HL-60 (cell line): ENCODE measurements at regions not wholly inside any gene's neighbourhood (a gene's known extent, or its start where the extent isn't known, plus 50 kb on each side); places are given as distances from the start of the nearest gene placed in this dataset.
"Not testable (repeated sequence)": the region's sequence is repeated elsewhere in the genome, so short reads cannot be mapped to it uniquely, and the experiment has no call there.

ENCODE experiments used
- DNase-seq, 2 experiments: peaks; one replicate each; pipeline ENCODE4 v3.0.0-alpha.2; 2010 to 2020; ENCODE audit warnings: low read depth in 1 of 2, low spot score in 1 of 2
- H3K27ac ChIP-seq: fragments of 250-450 bp; sonication (Bioruptor Pico); replicated peaks from 2 replicates; pipeline ENCODE4 v1.5.1; 2020; ENCODE audit warnings: mild to moderate bottlenecking, moderate library complexity
- H3K27me3 ChIP-seq: fragments of 250-450 bp; sonication (Bioruptor Pico); 2 replicates; pipeline ENCODE4 v1.5.1; 2021; ENCODE audit warnings: mild to moderate bottlenecking, moderate library complexity; ENCODE audit not compliant: insufficient read depth, poor library complexity, severe bottlenecking
- H3K4me3 ChIP-seq: replicated peaks from 2 replicates; pipeline ENCODE4 v1.5.1; 2011; ENCODE audit warnings: mild to moderate bottlenecking, control low read depth, low read length; ENCODE audit not compliant: insufficient read depth
- GABPA ChIP-seq: IDR thresholded peaks from 2 replicates; pipeline ENCODE4 v1.6.1; 2012; ENCODE audit warnings: low read depth
- POLR2AphosphoS5 ChIP-seq: IDR thresholded peaks from 2 replicates; pipeline ENCODE4 v1.6.1; 2012; ENCODE audit warnings: low read depth
- SPI1 ChIP-seq: IDR thresholded peaks from 2 replicates; pipeline ENCODE4 v1.6.1; 2012; ENCODE audit warnings: low read depth, mild to moderate bottlenecking, borderline replicate concordance
- TF ChIP-seq, protein P1 (sequence below): IDR thresholded peaks from 2 replicates; pipeline ENCODE4 v1.6.1; 2012; ENCODE audit warnings: low read depth; ENCODE audit not compliant: insufficient replicate concordance
- TF ChIP-seq, protein P2 (sequence below): IDR thresholded peaks from one replicate; pipeline ENCODE4 v1.5.1; 2011; ENCODE audit warnings: low read length, control low read depth, inconsistent platforms; ENCODE audit not compliant: insufficient read depth

DNA sequence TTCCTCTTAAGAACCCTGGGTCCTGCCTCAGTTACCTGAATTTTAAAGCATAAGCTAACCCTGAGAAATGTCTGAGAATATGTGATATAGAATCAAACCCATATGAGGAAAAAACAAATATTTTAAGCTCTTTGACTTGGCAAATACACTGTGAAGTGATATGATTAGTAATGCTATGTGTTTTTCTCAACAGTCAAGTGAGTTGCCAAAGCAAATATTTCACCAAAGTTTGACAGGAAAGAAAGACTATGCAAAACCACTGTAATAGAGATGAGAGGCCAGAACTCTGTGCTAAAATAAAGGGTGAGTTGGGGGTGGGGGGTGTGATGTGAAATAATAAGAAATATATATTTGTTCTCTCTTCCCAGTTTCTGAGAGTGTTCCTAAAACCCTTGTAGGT lies 613.5 kb upstream of the CCDC179 start:
- TF ChIP-seq, protein P1, sequence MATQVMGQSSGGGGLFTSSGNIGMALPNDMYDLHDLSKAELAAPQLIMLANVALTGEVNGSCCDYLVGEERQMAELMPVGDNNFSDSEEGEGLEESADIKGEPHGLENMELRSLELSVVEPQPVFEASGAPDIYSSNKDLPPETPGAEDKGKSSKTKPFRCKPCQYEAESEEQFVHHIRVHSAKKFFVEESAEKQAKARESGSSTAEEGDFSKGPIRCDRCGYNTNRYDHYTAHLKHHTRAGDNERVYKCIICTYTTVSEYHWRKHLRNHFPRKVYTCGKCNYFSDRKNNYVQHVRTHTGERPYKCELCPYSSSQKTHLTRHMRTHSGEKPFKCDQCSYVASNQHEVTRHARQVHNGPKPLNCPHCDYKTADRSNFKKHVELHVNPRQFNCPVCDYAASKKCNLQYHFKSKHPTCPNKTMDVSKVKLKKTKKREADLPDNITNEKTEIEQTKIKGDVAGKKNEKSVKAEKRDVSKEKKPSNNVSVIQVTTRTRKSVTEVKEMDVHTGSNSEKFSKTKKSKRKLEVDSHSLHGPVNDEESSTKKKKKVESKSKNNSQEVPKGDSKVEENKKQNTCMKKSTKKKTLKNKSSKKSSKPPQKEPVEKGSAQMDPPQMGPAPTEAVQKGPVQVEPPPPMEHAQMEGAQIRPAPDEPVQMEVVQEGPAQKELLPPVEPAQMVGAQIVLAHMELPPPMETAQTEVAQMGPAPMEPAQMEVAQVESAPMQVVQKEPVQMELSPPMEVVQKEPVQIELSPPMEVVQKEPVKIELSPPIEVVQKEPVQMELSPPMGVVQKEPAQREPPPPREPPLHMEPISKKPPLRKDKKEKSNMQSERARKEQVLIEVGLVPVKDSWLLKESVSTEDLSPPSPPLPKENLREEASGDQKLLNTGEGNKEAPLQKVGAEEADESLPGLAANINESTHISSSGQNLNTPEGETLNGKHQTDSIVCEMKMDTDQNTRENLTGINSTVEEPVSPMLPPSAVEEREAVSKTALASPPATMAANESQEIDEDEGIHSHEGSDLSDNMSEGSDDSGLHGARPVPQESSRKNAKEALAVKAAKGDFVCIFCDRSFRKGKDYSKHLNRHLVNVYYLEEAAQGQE, result no peak
- TF ChIP-seq, protein P2, sequence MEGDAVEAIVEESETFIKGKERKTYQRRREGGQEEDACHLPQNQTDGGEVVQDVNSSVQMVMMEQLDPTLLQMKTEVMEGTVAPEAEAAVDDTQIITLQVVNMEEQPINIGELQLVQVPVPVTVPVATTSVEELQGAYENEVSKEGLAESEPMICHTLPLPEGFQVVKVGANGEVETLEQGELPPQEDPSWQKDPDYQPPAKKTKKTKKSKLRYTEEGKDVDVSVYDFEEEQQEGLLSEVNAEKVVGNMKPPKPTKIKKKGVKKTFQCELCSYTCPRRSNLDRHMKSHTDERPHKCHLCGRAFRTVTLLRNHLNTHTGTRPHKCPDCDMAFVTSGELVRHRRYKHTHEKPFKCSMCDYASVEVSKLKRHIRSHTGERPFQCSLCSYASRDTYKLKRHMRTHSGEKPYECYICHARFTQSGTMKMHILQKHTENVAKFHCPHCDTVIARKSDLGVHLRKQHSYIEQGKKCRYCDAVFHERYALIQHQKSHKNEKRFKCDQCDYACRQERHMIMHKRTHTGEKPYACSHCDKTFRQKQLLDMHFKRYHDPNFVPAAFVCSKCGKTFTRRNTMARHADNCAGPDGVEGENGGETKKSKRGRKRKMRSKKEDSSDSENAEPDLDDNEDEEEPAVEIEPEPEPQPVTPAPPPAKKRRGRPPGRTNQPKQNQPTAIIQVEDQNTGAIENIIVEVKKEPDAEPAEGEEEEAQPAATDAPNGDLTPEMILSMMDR, result no peak
- TF ChIP-seq POLR2AphosphoS5 (no peak), SPI1 (no peak), GABPA (no peak)
- no peak for DNase-seq
- H3K27me3 ChIP-seq, result no peaks in the 10 kb centered on the region
- H3K4me3 ChIP-seq, result no peak overlapping the region
- no peak overlapping the region for H3K27ac ChIP-seq

DNA sequence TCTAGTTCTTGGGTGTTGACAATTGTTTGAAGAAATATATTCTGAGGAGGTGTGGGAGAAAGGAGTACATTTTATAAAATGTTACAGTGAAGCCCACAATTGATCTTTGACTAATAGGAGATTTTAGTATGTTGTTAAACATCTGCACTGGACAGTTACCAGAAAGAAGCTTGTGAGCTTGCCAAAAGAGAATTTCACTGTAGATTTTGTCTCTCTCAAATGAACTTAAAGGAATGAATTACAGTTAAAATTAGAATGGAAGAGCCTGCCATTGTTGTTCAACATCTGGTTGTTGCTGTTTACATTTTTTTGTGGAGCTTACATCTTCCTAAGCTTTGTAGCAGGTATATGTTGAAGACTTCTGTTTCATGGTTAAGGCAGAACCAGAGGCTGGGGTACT lies 620.5 kb upstream of the CCDC179 start:
- DNase-seq, result no peak
- Histone ChIP-seq H3K27me3 (no peaks in the 10 kb centered on the region), H3K27ac (no peak overlapping the region), H3K4me3 (no peak overlapping the region)
- TF ChIP-seq, protein P2, result no peak
- TF ChIP-seq GABPA (no peak), SPI1 (no peak), POLR2AphosphoS5 (no peak)
- TF ChIP-seq, protein P1, result no peak

DNA sequence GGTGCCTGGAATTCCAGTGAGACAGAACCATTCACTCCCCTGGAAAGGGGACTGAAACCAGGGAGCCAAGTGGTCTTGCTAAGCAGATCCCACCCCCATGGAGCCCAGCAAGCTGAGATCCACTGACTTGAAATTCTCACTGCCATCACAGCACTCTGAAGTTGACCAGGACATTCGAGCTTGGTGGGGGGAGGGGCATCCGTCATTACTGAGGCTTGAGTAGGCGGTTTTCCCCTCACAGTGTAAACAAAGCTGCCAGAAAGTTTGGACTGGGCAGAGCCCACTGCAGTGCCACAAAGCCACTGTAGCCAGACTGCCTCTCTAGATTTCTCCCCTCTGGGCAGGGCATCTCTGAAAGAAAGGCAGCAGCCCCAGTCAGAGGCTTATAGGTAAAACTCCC lies 623.9 kb upstream of the CCDC179 start:
- H3K4me3 ChIP-seq, DNase-seq, H3K27ac ChIP-seq, H3K27me3 ChIP-seq: not testable (repeated sequence)

DNA sequence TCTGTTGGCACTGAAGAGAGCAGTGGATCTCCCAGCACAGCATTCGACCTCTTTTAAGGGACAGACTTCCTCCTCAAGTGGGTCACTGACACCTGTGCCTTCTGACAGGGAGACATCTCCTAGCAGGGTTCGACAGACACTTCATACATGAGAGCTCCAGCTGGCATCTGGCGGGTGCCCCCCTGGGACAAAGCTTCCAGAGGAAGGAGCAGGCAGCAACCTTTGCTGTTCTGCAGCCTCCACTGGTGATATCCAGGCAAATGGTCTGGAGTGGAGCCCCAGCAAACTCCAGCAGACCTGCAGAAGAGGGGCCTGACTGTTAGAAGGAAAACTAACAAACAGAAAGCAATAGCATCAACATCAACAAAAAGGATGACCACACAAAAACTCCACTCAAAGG lies 624.3 kb upstream of the CCDC179 start:
- not testable (repeated sequence) for H3K4me3 ChIP-seq, H3K27ac ChIP-seq, H3K27me3 ChIP-seq, DNase-seq

DNA sequence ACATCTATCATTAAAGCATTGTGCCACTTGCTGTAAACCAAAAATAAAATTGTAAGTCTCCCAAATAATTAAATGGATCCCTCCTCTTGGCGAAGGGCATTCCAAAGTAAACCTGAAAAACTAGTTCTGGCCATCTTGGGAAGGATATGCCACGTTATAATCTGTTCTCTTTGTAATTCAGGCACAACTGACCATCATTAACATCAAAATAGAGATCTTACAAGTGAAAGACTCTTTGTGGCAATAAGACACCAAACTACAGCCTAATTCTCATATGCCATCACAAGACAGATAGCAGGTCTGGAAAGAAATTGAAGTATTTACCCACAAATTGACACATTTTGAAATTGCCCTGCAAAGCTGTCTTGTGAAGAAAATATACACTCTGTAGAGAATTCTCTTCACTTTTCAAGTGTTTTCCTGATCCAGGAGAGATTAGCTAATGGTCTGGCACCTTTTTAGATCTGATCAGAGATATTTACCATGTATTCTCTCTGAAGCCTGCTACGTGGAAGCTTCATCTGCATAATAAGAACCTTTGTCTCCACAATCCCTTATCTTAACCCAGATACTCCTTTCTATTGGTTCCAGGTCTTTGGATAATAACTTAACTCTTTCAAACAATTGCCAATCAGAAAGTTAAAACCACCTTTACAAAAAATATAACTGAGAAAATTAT lies 630.4 kb upstream of the CCDC179 start:
- no peak overlapping the region for H3K4me3 ChIP-seq
- TF ChIP-seq, protein P2, result no peak
- TF ChIP-seq, protein P1, result no peak
- TF ChIP-seq SPI1, result no peak
- TF ChIP-seq POLR2AphosphoS5, result no peak
- no peak for TF ChIP-seq GABPA

More for the DNA sequence above, 630.4 kb upstream of the CCDC179 start:
- Histone ChIP-seq H3K27me3 (no peaks in the 10 kb centered on the region), H3K27ac (no peak overlapping the region)
- no peak for DNase-seq
